Ascending aorta (tissue), 2 donors: ENCODE measurements at regions not wholly inside any gene's neighbourhood (a gene's known extent, or its start where the extent isn't known, plus 50 kb on each side); places are given as distances from the start of the nearest gene placed in this dataset.

Experiments used
- DNase-seq, 2 donors: peaks; one replicate each; pipeline ENCODE4 v3.0.0-alpha.2; 2019; ENCODE audit warnings: low spot score in 2 of 2
- H3K27ac ChIP-seq, 2 donors: fragments of 200-600 bp; sonication (generic); one replicate each; pipeline ENCODE4 v1.5.1; 2016 to 2017; ENCODE audit warnings: mild to moderate bottlenecking in 1 of 2
- H3K27me3 ChIP-seq: fragments of 200-600 bp; sonication (generic); one replicate; pipeline ENCODE4 v1.5.1; 2017
- H3K36me3 ChIP-seq, 2 donors: fragments of 200-600 bp; sonication (generic); one replicate each; pipeline ENCODE4 v1.5.1; 2016
- H3K4me1 ChIP-seq, 2 donors: fragments of 200-600 bp; sonication (generic); one replicate each; pipeline ENCODE4 v1.5.1; 2016 to 2017; ENCODE audit warnings: mild to moderate bottlenecking in 1 of 2
- H3K4me3 ChIP-seq, 2 donors: fragments of 200-600 bp; sonication (generic); one replicate each; pipeline ENCODE4 v1.5.1; 2016 to 2017; ENCODE audit warnings: mild to moderate bottlenecking in 1 of 2
- H3K9me3 ChIP-seq, 2 donors: fragments of 200-600 bp; sonication (generic); one replicate each; pipeline ENCODE4 v1.5.1; 2016
- intact Hi-C: fragments of 100-400 bp; cut with DNase I; formaldehyde crosslinking; loops from one replicate; pipeline ENCODE4 v1.15.1; 2023
- TF ChIP-seq, protein P1 (sequence below), 3 experiments: fragments of 200-600 bp in 2 of 3; fragments of 450-650 bp in 1 of 3; sonication (generic) in 2 of 3; IDR thresholded peaks; one replicate each; pipeline ENCODE4 v1.5.1; 2016 to 2019; ENCODE audit warnings: antibody characterized with exemption in 3 of 3, mild to moderate bottlenecking in 1 of 3, moderate library complexity in 1 of 3

GRCh38 chr18:78099979-78100588 lies 850.4 kb downstream of the GALR1 start:
- no peak for DNase-seq
- intact Hi-C loops = no loop called here
- Histone ChIP-seq H3K9me3 (no peaks in the 10 kb centered on the region), H3K4me1 (no peaks in the 10 kb centered on the region), H3K27me3 (no peaks in the 10 kb centered on the region), H3K4me3 (no peak overlapping the region), H3K36me3 (no peaks in the 10 kb centered on the region), H3K27ac (no peak overlapping the region)
- TF ChIP-seq, protein P1, sequence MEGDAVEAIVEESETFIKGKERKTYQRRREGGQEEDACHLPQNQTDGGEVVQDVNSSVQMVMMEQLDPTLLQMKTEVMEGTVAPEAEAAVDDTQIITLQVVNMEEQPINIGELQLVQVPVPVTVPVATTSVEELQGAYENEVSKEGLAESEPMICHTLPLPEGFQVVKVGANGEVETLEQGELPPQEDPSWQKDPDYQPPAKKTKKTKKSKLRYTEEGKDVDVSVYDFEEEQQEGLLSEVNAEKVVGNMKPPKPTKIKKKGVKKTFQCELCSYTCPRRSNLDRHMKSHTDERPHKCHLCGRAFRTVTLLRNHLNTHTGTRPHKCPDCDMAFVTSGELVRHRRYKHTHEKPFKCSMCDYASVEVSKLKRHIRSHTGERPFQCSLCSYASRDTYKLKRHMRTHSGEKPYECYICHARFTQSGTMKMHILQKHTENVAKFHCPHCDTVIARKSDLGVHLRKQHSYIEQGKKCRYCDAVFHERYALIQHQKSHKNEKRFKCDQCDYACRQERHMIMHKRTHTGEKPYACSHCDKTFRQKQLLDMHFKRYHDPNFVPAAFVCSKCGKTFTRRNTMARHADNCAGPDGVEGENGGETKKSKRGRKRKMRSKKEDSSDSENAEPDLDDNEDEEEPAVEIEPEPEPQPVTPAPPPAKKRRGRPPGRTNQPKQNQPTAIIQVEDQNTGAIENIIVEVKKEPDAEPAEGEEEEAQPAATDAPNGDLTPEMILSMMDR (IDR thresholded peaks at IDR 0.05) = no peak

DNA sequence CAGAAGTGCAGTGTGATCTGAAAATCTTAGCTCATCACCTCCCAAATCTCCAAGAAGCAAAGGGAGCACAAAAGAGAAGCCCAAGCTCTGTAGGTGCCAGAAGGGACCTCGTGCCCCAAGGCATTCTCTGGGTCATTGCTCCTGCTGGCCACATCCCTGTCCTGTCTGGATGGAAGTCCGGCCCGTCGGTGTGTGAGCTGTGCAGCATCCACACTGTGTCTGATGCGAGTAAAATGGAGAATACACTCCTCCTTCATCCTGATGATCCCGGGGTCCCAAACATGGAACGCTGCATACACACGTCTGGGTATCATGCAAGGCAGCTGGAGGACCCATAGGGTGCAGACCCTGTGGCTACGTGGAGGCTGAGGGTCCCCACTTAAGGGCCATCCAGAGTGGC lies 851.4 kb downstream of the GALR1 start:
- TF ChIP-seq, protein P1 (IDR thresholded peaks at IDR 0.05) = no peak
- no peaks in the 10 kb centered on the region for H3K36me3 ChIP-seq
- DNase-seq = no peak
- H3K4me1 ChIP-seq = no peaks in the 10 kb centered on the region
- intact Hi-C loops = no loop called here
- no peak overlapping the region for H3K4me3 ChIP-seq
- H3K9me3 ChIP-seq = no peaks in the 10 kb centered on the region
- no peaks in the 10 kb centered on the region for H3K27me3 ChIP-seq
- H3K27ac ChIP-seq = no peak overlapping the region

DNA sequence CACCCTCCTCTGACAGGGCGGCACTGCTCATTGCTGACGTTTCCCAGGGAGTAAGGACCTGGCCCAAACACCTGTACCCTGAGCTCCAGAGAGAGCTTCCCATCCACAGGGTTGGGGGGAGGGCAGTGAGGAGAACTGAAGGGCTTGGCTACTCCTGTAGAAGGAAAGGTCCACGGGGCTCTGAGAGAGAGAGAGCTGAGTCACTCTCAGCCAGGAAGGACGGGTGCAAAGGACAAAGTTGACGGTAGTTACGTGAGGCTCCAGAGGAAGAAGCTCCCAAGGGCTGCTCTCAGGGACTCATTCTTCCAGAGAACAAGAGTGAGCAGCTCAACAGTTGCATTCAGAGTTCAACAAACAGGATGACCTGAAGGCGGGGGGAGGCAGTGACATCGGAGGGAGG lies 852.5 kb downstream of the GALR1 start:
- no peaks in the 10 kb centered on the region for H3K9me3 ChIP-seq
- H3K36me3 ChIP-seq = no peaks in the 10 kb centered on the region
- H3K4me3 ChIP-seq = no peak overlapping the region
- H3K27ac ChIP-seq = no peak overlapping the region
- TF ChIP-seq, protein P1 (IDR thresholded peaks at IDR 0.05) = no peak
- no peaks in the 10 kb centered on the region for H3K4me1 ChIP-seq
- DNase-seq = no peak
- no peaks in the 10 kb centered on the region for H3K27me3 ChIP-seq
- intact Hi-C loops = no loop called here

DNA sequence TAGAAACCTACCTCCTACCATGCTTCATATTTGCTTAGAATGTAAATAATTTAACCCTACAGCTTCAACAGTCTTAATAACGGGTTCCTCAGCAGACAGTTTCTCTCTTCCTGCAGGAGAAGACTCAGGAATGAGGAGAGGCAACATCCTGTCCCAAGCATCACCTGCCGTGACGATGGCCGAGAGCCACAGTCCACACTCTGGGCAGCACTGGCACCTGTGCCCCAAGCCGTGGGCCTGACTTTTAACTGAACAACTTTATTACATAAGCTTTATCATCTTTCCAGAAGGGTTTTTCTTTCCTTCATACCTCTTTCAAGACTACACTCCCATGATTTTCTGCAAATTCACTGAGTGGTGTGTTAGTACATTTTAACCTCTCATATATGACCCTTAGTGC lies 856.0 kb downstream of the GALR1 start:
- TF ChIP-seq, protein P1 (IDR thresholded peaks at IDR 0.05) = no peak

DNA sequence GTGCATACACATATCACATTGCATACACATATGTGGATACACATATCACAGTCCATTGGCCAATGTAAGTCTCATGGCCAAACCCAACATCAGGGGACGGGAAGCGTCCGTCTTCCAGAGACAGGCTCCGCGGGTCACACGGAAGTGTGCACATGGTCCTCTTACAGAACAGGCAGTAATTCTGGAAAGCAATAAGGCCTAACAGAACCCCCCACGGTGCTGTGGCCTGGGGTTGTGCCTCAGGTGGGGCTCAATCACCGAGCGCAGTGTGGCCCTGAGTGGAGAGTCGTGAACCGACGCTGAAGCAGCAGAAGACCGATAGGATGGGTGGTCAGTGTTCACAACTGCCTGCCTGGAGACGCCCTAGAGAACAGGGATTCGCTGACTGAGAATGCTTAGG lies 857.3 kb downstream of the GALR1 start:
- Histone ChIP-seq H3K36me3 (no peaks in the 10 kb centered on the region), H3K27me3 (no peaks in the 10 kb centered on the region), H3K9me3 (no peaks in the 10 kb centered on the region), H3K4me1 (no peaks in the 10 kb centered on the region), H3K27ac (no peak overlapping the region), H3K4me3 (no peak overlapping the region)
- DNase-seq = no peak
- intact Hi-C loops = no loop called here
- TF ChIP-seq, protein P1 (IDR thresholded peaks at IDR 0.05) = no peak

More for the DNA sequence above, 856.0 kb downstream of the GALR1 start:
- DNase-seq = no peak
- no peaks in the 10 kb centered on the region for H3K9me3 ChIP-seq
- intact Hi-C loops = no loop called here
- H3K27me3 ChIP-seq = no peaks in the 10 kb centered on the region
- H3K4me1 ChIP-seq = no peaks in the 10 kb centered on the region
- no peak overlapping the region for H3K27ac ChIP-seq
- no peaks in the 10 kb centered on the region for H3K36me3 ChIP-seq
- no peak overlapping the region for H3K4me3 ChIP-seq

- Histone ChIP-seq H3K36me3 (no peaks in the 10 kb centered on the region), H3K27ac (no peak overlapping the region), H3K27me3 (no peaks in the 10 kb centered on the region), H3K9me3 (no peaks in the 10 kb centered on the region), H3K4me3 (no peak overlapping the region), H3K4me1 (no peaks in the 10 kb centered on the region)
- intact Hi-C loops = no loop called here
- TF ChIP-seq, protein P1 (IDR thresholded peaks at IDR 0.05) = no peak
- no peak for DNase-seq
Observed at GRCh38 chr18:78107363-78107762, 857.7 kb downstream of the GALR1 start.
